ENCODE measurements at regions not wholly inside any gene's neighbourhood (a gene's known extent, or its start where the extent isn't known, plus 50 kb on each side); places are given as distances from the start of the nearest gene placed in this dataset.

DNA sequence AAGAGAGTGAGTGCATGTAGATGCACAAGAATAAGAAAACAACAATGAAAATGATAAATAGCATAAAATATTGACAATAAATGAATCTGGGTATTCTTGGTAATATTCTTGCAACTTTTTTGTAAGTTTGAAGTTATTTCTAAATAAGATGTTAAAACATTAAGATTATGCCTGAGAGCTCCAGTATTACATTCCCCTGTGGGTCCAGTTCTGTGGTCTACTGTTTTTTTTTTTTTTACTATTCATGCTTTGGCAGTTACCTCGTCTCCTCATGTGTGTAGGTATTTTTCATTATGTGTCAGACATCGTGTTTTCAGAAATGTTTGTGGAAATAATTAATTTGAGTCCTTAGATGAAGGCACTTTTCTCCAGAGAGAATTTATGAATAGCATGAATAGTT, 386.2 kb downstream of the AACS start:
- no peak for DNase-seq (ENCODE audit: low read depth, low spot score)
- Histone ChIP-seq H3K27ac (ENCODE audit: low read depth, low read length) (no peak overlapping the region), H3K4me3 (ENCODE audit: low read depth, low read length) (no peak overlapping the region), H3K9me3 (ENCODE audit: control insufficient read depth, insufficient read depth, low read length) (peaks cover 5% of the 10 kb centered on the region), H3K27me3 (ENCODE audit: control insufficient read depth, insufficient read depth, low read length) (no peaks in the 10 kb centered on the region)
- TF ChIP-seq, protein P1, sequence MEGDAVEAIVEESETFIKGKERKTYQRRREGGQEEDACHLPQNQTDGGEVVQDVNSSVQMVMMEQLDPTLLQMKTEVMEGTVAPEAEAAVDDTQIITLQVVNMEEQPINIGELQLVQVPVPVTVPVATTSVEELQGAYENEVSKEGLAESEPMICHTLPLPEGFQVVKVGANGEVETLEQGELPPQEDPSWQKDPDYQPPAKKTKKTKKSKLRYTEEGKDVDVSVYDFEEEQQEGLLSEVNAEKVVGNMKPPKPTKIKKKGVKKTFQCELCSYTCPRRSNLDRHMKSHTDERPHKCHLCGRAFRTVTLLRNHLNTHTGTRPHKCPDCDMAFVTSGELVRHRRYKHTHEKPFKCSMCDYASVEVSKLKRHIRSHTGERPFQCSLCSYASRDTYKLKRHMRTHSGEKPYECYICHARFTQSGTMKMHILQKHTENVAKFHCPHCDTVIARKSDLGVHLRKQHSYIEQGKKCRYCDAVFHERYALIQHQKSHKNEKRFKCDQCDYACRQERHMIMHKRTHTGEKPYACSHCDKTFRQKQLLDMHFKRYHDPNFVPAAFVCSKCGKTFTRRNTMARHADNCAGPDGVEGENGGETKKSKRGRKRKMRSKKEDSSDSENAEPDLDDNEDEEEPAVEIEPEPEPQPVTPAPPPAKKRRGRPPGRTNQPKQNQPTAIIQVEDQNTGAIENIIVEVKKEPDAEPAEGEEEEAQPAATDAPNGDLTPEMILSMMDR (IDR thresholded peaks at IDR 0.05; ENCODE audit: low read depth, low read length) = no peak
- CTCF ChIA-PET = no interaction called here
- POLR2A ChIA-PET = no interaction called here

DNA sequence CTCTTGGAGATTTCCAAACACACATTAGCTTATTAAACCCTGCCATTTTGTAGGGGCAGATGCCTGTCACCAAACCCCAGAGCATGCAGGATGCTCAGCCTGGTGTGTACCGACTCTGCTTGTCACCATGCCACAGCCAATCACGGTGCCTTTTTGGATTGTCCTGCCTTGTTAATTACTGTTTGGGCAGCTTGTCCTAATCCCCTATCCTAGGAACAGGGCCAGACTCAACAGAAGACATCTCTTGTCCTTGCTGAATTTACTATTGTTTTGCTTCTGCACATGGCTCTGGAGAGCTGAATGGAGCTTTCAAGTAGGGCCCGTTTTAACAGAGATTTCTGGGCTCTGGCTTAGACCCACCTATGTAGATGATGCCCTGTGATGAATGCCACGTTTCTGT, 388.5 kb downstream of the AACS start:
- POLR2A ChIA-PET = no interaction called here
- TF ChIP-seq, protein P1 (IDR thresholded peaks at IDR 0.05; ENCODE audit: low read depth, low read length) = no peak
- Histone ChIP-seq H3K27me3 (ENCODE audit: control insufficient read depth, insufficient read depth, low read length) (no peaks in the 10 kb centered on the region), H3K4me3 (ENCODE audit: low read depth, low read length) (no peak overlapping the region), H3K9me3 (ENCODE audit: control insufficient read depth, insufficient read depth, low read length) (peaks cover 28% of the 10 kb centered on the region), H3K27ac (ENCODE audit: low read depth, low read length) (no peak overlapping the region)
- DNase-seq (ENCODE audit: low read depth, low spot score) = no peak
- CTCF ChIA-PET = no interaction called here

DNA sequence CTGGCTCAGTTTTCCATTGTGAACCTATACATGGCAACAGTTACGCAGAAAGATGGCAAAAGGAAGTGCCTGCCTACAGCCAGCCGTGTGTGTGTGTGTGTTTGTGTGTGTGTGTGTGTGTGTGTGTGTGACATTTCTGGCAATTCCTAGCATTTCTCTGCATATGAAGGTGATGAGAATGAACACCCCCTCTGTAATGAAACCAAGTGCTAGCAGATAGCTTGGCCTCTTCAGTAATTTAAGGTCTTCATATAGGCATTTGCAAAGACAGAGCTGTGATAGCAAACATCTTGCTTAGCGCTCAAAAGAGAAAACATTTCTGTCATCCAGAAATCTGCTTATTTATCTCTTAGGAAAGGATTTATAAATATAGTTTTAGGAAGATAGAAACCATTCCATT, 389.1 kb downstream of the AACS start:
- no peaks in the 10 kb centered on the region for H3K27me3 ChIP-seq (ENCODE audit: control insufficient read depth, insufficient read depth, low read length)
- H3K27ac ChIP-seq (ENCODE audit: low read depth, low read length) = no peak overlapping the region
- DNase-seq (ENCODE audit: low read depth, low spot score) = no peak
- peaks cover 32% of the 10 kb centered on the region for H3K9me3 ChIP-seq (ENCODE audit: control insufficient read depth, insufficient read depth, low read length)
- TF ChIP-seq, protein P1 (IDR thresholded peaks at IDR 0.05; ENCODE audit: low read depth, low read length) = no peak
- ChIA-PET POLR2A (no interaction called here), CTCF (no interaction called here)
- H3K4me3 ChIP-seq (ENCODE audit: low read depth, low read length) = no peak overlapping the region

DNA sequence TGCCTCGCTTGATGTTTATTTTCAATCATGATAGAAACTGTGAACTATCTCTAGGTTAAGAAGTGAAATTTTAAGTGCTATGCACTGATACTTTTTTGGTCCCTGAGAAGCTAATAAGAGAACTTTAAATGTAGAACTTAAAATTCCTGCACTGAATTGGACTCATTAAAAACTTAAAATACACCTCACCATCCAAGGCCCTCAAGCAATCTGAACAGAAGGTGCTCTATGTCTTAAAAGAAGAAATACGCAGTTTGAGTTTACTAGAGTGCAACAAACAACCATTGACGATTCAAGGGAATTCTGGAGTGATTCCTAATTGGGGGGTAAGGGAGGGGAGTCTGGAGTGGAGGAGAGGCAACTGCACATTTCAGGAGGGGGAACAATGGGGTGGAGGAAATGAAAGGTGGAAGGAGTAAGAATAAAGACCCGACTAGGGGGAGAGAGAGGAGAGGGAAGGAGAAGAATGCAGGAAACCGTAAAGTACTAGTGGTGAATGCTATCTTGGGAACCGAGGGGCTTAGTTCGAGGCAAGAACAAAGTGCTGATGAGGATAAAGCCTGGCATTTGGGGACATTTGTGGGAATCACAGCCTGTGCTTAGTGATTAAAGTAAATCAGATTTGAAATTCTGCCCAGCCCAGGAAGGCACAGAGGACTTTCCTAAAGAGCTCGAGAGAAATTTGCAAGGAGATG, 389.7 kb downstream of the AACS start:
- H3K27me3 ChIP-seq (ENCODE audit: control insufficient read depth, insufficient read depth, low read length) = no peaks in the 10 kb centered on the region
- TF ChIP-seq, protein P1 (IDR thresholded peaks at IDR 0.05; ENCODE audit: low read depth, low read length) = no peak
- peaks cover 32% of the 10 kb centered on the region for H3K9me3 ChIP-seq (ENCODE audit: control insufficient read depth, insufficient read depth, low read length)
- CTCF ChIA-PET = no interaction called here
- H3K4me3 ChIP-seq (ENCODE audit: low read depth, low read length) = no peak overlapping the region
- H3K27ac ChIP-seq (ENCODE audit: low read depth, low read length) = no peak overlapping the region
- POLR2A ChIA-PET = no interaction called here
- no peak for DNase-seq (ENCODE audit: low read depth, low spot score)

DNA sequence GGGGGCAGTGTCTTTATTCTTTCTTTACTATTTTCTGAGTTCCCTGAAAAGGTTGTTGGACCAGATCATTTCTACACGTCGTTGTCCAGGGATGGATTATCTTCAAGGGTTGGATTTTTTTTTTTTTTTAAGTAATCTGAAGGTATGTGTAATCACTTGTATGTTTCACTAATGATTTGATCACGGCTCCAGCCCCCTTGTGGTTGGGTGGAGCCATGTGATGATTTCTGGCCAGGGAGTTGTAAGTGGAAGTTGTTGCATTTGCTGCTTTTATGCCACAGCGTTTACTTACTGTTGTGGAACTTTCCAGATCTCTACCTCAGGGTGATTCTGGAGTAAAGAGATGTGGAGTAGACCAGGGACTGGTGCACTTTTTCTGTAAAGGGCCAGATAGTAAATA, 390.3 kb downstream of the AACS start:
- no peak overlapping the region for H3K4me3 ChIP-seq (ENCODE audit: low read depth, low read length)
- TF ChIP-seq, protein P1 (IDR thresholded peaks at IDR 0.05; ENCODE audit: low read depth, low read length) = no peak
- H3K9me3 ChIP-seq (ENCODE audit: control insufficient read depth, insufficient read depth, low read length) = peaks cover 32% of the 10 kb centered on the region
- no peaks in the 10 kb centered on the region for H3K27me3 ChIP-seq (ENCODE audit: control insufficient read depth, insufficient read depth, low read length)
- ChIA-PET POLR2A (no interaction called here), CTCF (no interaction called here)
- no peak for DNase-seq (ENCODE audit: low read depth, low spot score)
- H3K27ac ChIP-seq (ENCODE audit: low read depth, low read length) = no peak overlapping the region
